ENCODE measurements at regions not wholly inside any gene's neighbourhood (a gene's known extent, or its start where the extent isn't known, plus 50 kb on each side); places are given as distances from the start of the nearest gene placed in this dataset.

GRCh38 chr3:72448858-72449257 is 399.4 kb downstream of the SHQ1 start:
- no peak for DNase-seq

GRCh38 chr3:72448375-72448823 is 399.8 kb downstream of the SHQ1 start:
- DNase-seq = no peak

DNA sequence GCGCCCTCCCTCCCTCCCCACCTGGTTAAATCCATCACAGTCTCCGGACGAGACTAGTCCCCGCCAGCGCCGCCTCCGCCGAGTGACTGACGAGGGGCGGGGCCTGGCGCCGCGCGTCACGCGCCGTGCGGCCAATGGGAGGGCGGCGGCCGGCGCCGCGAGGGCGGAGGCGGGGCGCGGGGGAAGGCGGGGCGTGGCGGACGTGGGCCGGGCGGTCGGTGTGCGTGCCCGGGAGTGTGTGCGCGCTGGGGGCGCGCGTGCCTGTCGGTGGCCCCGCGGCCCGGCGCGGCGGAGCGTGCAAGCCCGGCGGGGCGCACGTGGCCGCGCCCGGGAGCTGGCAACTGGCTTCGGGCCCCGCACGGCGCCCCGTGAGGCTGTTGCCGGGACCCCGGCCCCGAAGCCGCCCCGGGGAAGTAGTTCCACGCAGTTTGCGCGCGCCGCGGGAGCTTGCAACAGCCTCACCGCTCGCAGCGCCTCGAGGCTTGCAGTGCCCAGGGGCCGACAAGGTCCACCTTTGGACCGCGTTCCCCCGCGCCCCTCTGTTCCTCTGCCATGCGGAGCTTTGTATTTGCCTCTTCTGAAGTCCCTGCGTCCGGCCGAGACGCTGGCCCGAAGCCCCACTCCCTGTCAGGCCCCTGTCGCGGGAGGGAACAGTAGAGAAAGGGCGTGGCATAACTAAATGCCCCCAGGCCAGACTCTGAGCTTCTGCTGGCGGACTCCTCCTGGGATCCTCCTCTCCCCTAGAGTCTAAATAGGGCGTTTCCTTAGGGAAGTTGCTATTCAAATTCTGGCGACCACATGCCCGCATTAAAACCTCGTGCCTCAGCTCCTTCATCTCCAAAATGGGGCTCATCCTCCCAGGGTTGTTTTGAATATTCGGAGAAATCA is 400.9 kb downstream of the SHQ1 start:
- DNase-seq = peak; percentile 93

DNA sequence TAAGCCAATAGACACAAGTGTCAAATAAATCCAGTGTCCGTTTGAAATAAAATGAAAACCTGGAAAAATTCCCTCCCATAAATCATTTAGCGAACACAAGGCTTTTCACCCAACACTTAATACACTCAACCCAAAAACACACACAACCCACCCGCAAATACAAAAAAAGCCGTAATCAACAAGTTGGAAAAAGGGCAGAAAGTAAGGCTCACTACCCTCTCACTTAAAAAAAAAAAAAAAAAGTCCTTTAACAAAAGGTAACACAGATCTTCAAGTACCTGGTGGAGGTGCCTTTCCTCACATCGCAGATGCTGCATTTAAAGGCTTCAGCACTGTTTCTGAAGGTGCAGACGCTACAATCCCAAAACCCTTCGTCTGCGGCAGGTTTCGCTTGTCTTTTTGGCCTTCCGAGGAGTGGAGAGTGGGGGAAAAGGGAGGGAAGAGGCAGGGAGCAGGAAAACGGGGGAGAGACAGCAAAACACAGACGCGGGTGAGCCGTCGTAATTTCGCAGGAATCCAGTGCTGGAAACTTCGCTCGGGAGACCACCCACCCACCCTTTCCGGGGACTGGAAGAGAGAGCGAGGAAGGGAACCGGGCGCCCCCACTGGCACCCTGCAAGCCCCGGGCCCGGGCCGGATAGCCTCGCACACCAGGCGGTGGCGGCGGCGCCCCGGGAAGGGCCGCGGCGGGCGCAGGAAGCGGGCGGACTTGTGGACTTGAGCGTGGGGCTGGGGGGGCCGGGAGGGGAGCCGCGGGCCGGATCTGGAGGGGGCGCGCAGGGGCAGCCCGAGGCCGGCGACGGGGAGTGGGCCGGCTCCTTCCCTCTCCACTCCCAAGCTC is 401.8 kb downstream of the SHQ1 start, which contains the start of gene RYBP:
RYBP (minus strand) TSS at position 404 of the 841 bp plus-strand sequence.
- DNase-seq = no peak

DNA sequence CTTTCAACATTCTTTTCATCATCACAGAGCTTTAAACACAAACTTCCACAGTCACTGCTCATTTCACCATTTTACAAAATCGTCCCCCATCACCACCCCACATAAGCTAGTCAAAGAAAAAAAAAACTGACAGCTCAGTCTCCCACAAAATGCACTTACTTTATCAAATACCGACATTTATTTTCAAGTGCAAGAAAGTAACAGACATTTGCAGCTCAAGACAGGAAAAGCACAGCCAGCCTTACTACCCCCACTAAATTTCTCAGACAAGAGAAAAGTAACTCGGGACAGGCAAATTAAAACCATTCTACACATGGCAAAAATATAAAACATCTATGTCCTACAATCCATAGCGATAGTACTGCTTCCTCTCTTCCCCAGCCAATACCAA is 402.4 kb downstream of the SHQ1 start:
- no peak for DNase-seq

DNA sequence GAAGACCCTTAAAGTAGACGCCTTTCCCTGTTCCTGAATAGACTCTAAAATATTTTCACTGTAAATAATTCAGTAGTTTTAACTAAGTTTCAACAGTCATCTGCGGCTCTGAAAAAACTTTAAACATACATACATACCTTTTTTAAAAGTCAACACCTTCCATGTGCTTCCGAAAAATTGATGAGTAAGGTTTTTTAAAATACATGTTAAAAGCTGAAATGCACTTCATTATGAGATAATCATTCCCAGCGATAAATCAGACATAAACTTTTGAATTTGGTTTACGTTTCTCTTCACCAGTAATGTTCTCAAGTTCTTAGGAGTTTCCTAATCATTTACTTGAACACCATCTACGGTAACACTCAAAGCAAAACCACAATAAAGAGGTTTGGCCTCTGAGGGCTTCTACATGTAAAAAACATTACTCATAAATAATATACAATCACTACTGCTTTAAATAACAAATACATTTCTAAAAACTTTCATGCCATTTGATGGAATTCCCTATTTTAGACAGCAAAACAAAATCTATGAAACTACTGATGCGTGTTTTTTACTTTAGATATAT is 403.5 kb downstream of the SHQ1 start:
- DNase-seq = no peak

DNA sequence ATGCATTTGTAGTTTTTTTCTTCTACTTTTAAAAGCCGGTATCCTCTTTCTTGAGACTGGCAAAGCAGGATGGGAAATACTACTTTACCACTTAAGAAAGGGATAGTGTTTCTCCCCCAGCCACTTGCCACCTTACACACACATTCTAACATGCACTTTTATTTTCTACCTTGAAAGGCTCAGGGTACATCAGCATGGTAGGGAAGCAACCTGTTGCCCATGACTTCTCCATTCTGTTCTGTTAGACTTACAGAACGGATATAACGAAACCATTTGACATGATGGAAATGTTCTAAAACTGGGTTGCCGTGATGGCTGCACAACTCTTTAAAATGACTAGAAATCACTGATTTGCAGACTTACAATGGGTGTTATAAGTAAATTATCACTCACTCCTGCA is 405.5 kb downstream of the SHQ1 start:
- DNase-seq = no peak

GRCh38 chr3:72441284-72441994 is 406.8 kb downstream of the SHQ1 start:
- DNase-seq = no peak

DNA sequence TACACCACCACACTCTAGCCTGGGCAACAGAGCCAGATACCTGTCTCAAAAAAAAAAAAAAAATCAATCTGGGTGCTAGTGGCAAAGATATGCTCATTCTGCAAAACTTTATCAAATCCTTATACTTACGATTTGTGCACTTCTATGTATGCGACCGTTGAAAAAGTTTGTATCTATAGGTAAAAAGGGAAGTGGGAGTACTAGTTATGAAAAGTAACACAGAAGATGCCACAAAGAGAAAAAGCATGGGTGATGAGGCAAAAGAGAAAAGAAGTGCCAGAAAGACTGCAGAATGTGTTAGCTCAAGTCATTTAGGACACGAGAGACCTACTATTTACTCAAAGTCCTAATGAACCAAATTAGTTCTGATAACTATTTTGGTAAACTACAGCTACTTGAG is 407.8 kb downstream of the SHQ1 start:
- no peak for DNase-seq

- no peak for DNase-seq
Measured at GRCh38 chr3:72439321-72440183, 408.7 kb downstream of the SHQ1 start.

GRCh38 chr3:72437661-72438406 is 410.4 kb downstream of the SHQ1 start:
- no peak for DNase-seq

- no peak for DNase-seq
Measured at GRCh38 chr3:72436863-72437592, 411.2 kb downstream of the SHQ1 start.

DNA sequence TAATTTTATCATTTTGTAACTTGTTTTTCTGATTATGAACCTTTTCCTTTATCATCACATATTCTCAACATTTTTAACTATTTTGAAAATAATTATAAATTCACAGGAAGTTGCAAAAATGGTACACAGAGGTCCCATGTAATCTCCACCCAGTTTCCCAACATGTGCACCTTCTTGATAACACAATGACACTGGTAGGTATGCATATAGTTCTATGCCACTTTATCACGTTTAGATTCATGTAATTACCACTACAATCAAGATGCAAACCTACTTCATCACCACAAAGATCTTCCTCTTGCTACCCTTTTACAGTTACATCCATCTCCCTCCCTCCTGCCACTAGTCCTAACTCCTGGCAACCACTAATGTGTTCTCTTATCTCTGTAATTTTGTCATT is 413.9 kb downstream of the SHQ1 start:
- no peak for DNase-seq

DNA sequence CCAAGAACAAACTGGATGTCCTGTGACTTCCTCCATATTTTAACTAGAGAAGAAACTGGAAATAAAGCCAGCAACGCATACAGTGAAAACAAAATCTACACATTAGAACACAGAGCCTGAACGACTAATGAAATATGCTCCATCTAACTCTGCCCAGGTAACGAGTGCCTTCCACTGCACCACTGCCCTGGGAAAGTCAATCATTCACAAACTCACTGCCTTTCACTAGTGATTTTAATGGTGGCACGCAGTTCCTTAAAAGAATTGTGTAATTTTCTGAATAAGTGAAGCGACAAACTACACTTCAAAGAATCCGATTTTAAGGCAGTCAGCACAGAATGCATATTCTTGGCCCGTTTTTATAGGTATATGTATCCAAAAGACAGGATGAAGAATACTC is 416.0 kb downstream of the SHQ1 start:
- no peak for DNase-seq

- no peak for DNase-seq
Measured at GRCh38 chr3:72429589-72430353, 418.5 kb downstream of the SHQ1 start.

GRCh38 chr3:72428803-72429202 is 419.4 kb downstream of the SHQ1 start:
- DNase-seq = no peak

DNA sequence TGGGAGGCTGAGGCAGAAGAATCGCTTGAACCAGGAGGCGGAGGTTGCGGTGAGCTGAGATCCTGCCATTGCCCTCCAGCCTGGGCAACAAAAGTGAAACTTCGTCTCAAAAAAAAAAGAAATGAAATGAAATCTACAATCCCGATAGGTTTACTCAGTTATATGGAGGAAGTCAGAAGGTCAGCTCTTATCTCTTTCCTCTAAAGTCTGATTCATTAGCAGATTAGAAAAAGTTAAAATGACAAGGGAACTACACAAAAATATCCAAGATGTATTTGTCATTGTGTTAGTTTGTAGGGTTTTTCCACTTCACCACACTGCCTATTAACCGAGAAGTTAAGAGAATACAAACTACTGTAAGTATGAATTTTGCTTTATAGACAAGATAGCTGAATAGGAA is 420.6 kb downstream of the SHQ1 start:
- DNase-seq = no peak

DNA sequence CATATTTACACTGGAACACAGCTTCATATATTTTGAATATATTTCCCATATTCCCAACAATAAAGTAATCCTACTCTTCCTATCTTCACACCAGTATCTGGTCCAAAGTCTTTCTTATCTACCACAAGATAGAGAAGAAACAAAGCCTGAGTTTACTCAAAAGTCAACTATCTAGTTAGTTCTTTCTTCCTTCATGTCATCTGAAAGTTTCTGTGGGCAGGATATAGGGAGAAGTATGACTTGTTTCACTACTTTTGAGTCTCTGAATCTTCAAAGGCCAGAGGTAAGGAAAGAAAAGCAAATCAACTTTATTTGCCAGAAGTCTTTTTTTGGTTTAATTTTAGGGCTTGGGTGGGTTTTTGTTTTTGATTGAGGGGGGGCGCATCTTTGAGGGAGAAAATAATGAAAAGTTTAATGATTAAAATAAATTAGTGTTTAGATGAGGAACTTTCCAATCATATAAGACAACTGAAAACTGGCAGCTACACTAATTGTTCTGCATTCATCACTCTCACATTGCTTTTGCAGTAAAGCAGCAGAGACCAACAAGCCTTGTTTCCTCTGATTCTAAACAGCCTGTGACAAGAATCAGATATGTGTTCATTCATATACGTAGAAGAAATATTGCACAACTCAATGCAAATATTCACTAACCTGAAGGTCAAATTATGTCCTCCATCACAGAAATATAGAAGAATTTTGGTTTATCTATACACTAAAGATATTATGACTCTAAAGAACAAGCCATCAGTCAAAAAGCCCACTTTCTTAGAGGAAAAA is 421.4 kb downstream of the SHQ1 start:
- no peak for DNase-seq

DNA sequence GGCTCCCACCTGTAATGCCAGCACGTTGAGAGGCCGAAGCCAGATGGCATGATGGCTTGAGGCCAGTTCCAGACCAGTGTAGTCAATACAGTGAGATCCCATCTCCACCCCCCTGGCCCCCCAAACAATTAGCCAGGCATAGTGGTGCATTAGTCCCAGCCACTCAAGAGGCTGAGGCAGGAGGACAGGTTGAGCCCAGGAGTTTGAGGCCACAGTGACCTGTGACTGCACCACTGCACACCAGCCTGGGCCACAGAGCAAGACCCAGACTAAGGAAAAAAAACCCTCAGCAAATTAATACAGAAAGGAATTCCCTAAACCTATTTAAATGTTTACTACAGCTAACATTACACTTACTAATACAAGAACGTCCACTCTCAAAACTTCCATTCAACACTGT is 424.6 kb downstream of the SHQ1 start:
- no peak for DNase-seq

Data from stimulated activated CD4-positive, alpha-beta T cell treated with anti-CD3 and anti-CD28 coated beads, Interleukin-15, amount 100 ng/mL, for 24 hours (primary cell).